Neural cell (in vitro differentiated cells): ENCODE measurements at regions not wholly inside any gene's neighbourhood (a gene's known extent, or its start where the extent isn't known, plus 50 kb on each side); places are given as distances from the start of the nearest gene placed in this dataset.

Experiments
- H2AFZ ChIP-seq: fragments of 200-600, 300-800 bp; sonication (generic), shearing (Covaris generic); 2 replicates; pipeline ENCODE4 v1.6.0; 2014; ENCODE audit warnings: low read depth, mild to moderate bottlenecking, antibody characterized with exemption, low read length, moderate library complexity
- H3F3A ChIP-seq: fragments of 200-600 bp; shearing (Covaris generic); 2 replicates; pipeline ENCODE4 v1.6.1; 2016; ENCODE audit warnings: mild to moderate bottlenecking, moderate library complexity, mixed read lengths, antibody characterized with exemption, low read length; ENCODE audit not compliant: insufficient read depth, poor library complexity, severe bottlenecking
- H3K27ac ChIP-seq: fragments of 200-600, 300-800 bp; sonication (generic), shearing (Covaris generic); 2 replicates; pipeline ENCODE4 v1.5.1; 2014; ENCODE audit warnings: mild to moderate bottlenecking, low read length, moderate library complexity
- H3K27me3 ChIP-seq: fragments of 300-800, 200-600 bp; sonication (generic), shearing (Covaris generic); 2 replicates; pipeline ENCODE4 v1.6.0; 2014; ENCODE audit warnings: mild to moderate bottlenecking, low read depth, low read length, moderate library complexity; ENCODE audit not compliant: insufficient read depth
- H3K36me3 ChIP-seq: fragments of 300-800, 200-600 bp; sonication (generic), shearing (Covaris generic); 2 replicates; pipeline ENCODE4 v1.5.1; 2014; ENCODE audit warnings: mild to moderate bottlenecking, antibody characterized with exemption, low read length, moderate library complexity; ENCODE audit not compliant: insufficient read depth
- H3K4me2 ChIP-seq: fragments of 300-800, 200-600 bp; sonication (generic), shearing (Covaris generic); 2 replicates; pipeline ENCODE4 v1.6.0; 2014; ENCODE audit warnings: mild to moderate bottlenecking, low read length
- H3K4me3 ChIP-seq: fragments of 300-800, 200-600 bp; sonication (generic), shearing (Covaris generic); 2 replicates; pipeline ENCODE4 v1.5.1; 2014; ENCODE audit warnings: mild to moderate bottlenecking, low read length, moderate library complexity
- H3K79me2 ChIP-seq: fragments of 200-600 bp; shearing (Covaris generic); replicated peaks from 2 replicates; pipeline ENCODE4 v1.6.0; 2014; ENCODE audit warnings: mild to moderate bottlenecking, low read length, moderate library complexity; ENCODE audit not compliant: insufficient read depth
- H3K9ac ChIP-seq: fragments of 300-800, 200-600 bp; sonication (generic), shearing (Covaris generic); 2 replicates; pipeline ENCODE4 v1.6.1; 2016; ENCODE audit warnings: mild to moderate bottlenecking, low read length, mixed read lengths
- H3K9me2 ChIP-seq: fragments of 200-600 bp; shearing (Covaris generic); 2 replicates; pipeline ENCODE4 v1.6.1; 2016; ENCODE audit warnings: mild to moderate bottlenecking, low read length, mixed read lengths; ENCODE audit not compliant: insufficient read depth
- H3K9me3 ChIP-seq: fragments of 200-600, 300-800 bp; sonication (generic), shearing (Covaris generic); 2 replicates; pipeline ENCODE4 v1.6.1; 2016; ENCODE audit warnings: mild to moderate bottlenecking, mixed run types, low read length, moderate library complexity, mixed read lengths
- H4K20me1 ChIP-seq: fragments of 200-600 bp; shearing (Covaris generic); 2 replicates; pipeline ENCODE4 v1.6.1; 2016; ENCODE audit warnings: mild to moderate bottlenecking, mixed run types; ENCODE audit not compliant: insufficient read depth
- CTCF ChIP-seq: fragments of 450-650 bp; IDR thresholded peaks from 2 replicates; pipeline ENCODE4 v1.5.1; 2014; ENCODE audit warnings: antibody characterized with exemption, mild to moderate bottlenecking, moderate library complexity; ENCODE audit not compliant: poor library complexity, severe bottlenecking
- EP300 ChIP-seq: fragments of 450-650 bp; conservative IDR thresholded peaks from 2 replicates; pipeline ENCODE4 v1.6.1; 2014; ENCODE audit warnings: antibody characterized with exemption, mild to moderate bottlenecking, moderate library complexity; ENCODE audit not compliant: poor library complexity, severe bottlenecking
- EZH2 ChIP-seq: fragments of 200-600, 300-800 bp; shearing (Covaris generic), sonication (generic); IDR thresholded peaks from 2 replicates; pipeline ENCODE4 v1.6.1; 2014; ENCODE audit warnings: antibody characterized with exemption, low read length, borderline replicate concordance, mild to moderate bottlenecking; ENCODE audit not compliant: insufficient read depth, poor library complexity, severe bottlenecking
- MXI1 ChIP-seq: fragments of 450-650 bp; conservative IDR thresholded peaks from 2 replicates; pipeline ENCODE4 v1.6.1; 2014; ENCODE audit warnings: antibody characterized with exemption, mild to moderate bottlenecking; ENCODE audit not compliant: poor library complexity, severe bottlenecking
- POLR2AphosphoS5 ChIP-seq: IDR thresholded peaks from 2 replicates; pipeline ENCODE4 v1.6.1; 2012
- RAD21 ChIP-seq: fragments of 450-650 bp; conservative IDR thresholded peaks from 2 replicates; pipeline ENCODE4 v1.6.1; 2014; ENCODE audit warnings: antibody characterized with exemption, mild to moderate bottlenecking, moderate library complexity
- REST ChIP-seq: IDR thresholded peaks from 2 replicates; pipeline ENCODE4 v1.6.1; 2012; ENCODE audit warnings: borderline replicate concordance
- SMC3 ChIP-seq: fragments of 450-650 bp; conservative IDR thresholded peaks from 2 replicates; pipeline ENCODE4 v1.6.1; 2014; ENCODE audit warnings: antibody characterized with exemption, mild to moderate bottlenecking, moderate library complexity; ENCODE audit not compliant: poor library complexity
- TAF1 ChIP-seq: IDR thresholded peaks from 2 replicates; pipeline ENCODE4 v1.6.1; 2012; ENCODE audit warnings: low read depth

- H3K9ac ChIP-seq: no peak overlapping the region
These were observed 1536.8 kb downstream of the KCNT2 start for GRCh38 chr1:195071461-195071860.

GRCh38 chr1:195065437-195065836 is 1542.8 kb downstream of the KCNT2 start:
- Histone ChIP-seq H3K4me3 (no peak overlapping the region), H2AFZ (no peak overlapping the region), H3K9ac (no peak overlapping the region)
- TF ChIP-seq MXI1 (no peak), CTCF (no peak), EZH2 (no peak), TAF1 (no peak), POLR2AphosphoS5 (no peak), REST (no peak), SMC3 (no peak)

More at GRCh38 chr1:195071461-195071860, 1536.8 kb downstream of the KCNT2 start:
- no peak for TF ChIP-seq RAD21
- no peak for TF ChIP-seq TAF1
- no peak for TF ChIP-seq MXI1
- no peak for TF ChIP-seq POLR2AphosphoS5
- TF ChIP-seq REST: no peak
- TF ChIP-seq EZH2: no peak
- TF ChIP-seq EP300: no peak
- no peak for TF ChIP-seq SMC3
- no peak for TF ChIP-seq CTCF
- Histone ChIP-seq H3K27me3 (no peaks in the 10 kb centered on the region), H3K79me2 (no peaks in the 10 kb centered on the region), H3K9me2 (no peaks in the 10 kb centered on the region), H3K36me3 (no peaks in the 10 kb centered on the region), H3K4me3 (no peak overlapping the region), H3F3A (no peaks in the 10 kb centered on the region), H4K20me1 (no peaks in the 10 kb centered on the region), H3K27ac (no peak overlapping the region), H3K9me3 (no peaks in the 10 kb centered on the region), H3K4me2 (no peak overlapping the region), H2AFZ (no peak overlapping the region)

More at GRCh38 chr1:195065437-195065836, 1542.8 kb downstream of the KCNT2 start:
- H3K27me3 ChIP-seq: no peaks in the 10 kb centered on the region
- H3F3A ChIP-seq: no peaks in the 10 kb centered on the region
- H4K20me1 ChIP-seq: no peaks in the 10 kb centered on the region
- H3K9me2 ChIP-seq: no peaks in the 10 kb centered on the region
- no peaks in the 10 kb centered on the region for H3K79me2 ChIP-seq
- no peaks in the 10 kb centered on the region for H3K9me3 ChIP-seq
- H3K36me3 ChIP-seq: no peaks in the 10 kb centered on the region
- H3K4me2 ChIP-seq: no peak overlapping the region
- H3K27ac ChIP-seq: no peak overlapping the region
